OCI-LY3 (cell line): ENCODE measurements at regions not wholly inside any gene's neighbourhood (a gene's known extent, or its start where the extent isn't known, plus 50 kb on each side); places are given as distances from the start of the nearest gene placed in this dataset.

Experiments
- CTCF ChIP-seq: fragments of 200-600, 300-600 bp; sonication (generic); IDR thresholded peaks from 2 replicates; pipeline ENCODE4 v1.5.1; 2014; ENCODE audit warnings: antibody characterized with exemption, low read length, low read depth
- EZH2phosphoT487 ChIP-seq: fragments of 200-600 bp; shearing (Covaris generic); IDR thresholded peaks from 2 replicates; pipeline ENCODE4 v1.6.1; 2018; ENCODE audit warnings: antibody characterized with exemption, mixed run types, low read depth

GRCh38 chrX:107571296-107571998 is 56.9 kb upstream of the PRPS1 start:
- TF ChIP-seq CTCF: no peak
- no peak for TF ChIP-seq EZH2phosphoT487
